PFSK-1 (cell line): ENCODE measurements at regions not wholly inside any gene's neighbourhood (a gene's known extent, or its start where the extent isn't known, plus 50 kb on each side); places are given as distances from the start of the nearest gene placed in this dataset.

Experiments
- FOXP2 ChIP-seq: optimal IDR thresholded peaks from 2 replicates; pipeline ENCODE3; 2011; ENCODE audit warnings: borderline replicate concordance, control low read depth, inconsistent platforms; ENCODE audit not compliant: insufficient read depth; ENCODE audit errors: extremely low read length, extremely low read depth
- POLR2AphosphoS5 ChIP-seq: IDR thresholded peaks from 2 replicates; pipeline ENCODE4 v1.6.1; 2012; ENCODE audit warnings: low read depth, mild to moderate bottlenecking, control low read depth, low read length, moderate library complexity
- REST ChIP-seq, 2 experiments: IDR thresholded peaks; 2 replicates each; pipeline versions ENCODE4 v1.6.1 to v1.8.0; 2011 to 2012; ENCODE audit warnings: low read depth in 2 of 2, low read length in 2 of 2, control low read depth in 1 of 2, inconsistent platforms in 1 of 2, mild to moderate bottlenecking in 1 of 2, moderate library complexity in 1 of 2; ENCODE audit not compliant: insufficient read depth in 1 of 2
- SIN3A ChIP-seq: IDR thresholded peaks from 2 replicates; pipeline ENCODE4 v1.6.1; 2012; ENCODE audit warnings: mild to moderate bottlenecking, low read length, moderate library complexity, borderline replicate concordance; ENCODE audit not compliant: insufficient read depth
- TAF1 ChIP-seq: IDR thresholded peaks from 2 replicates; pipeline ENCODE4 v1.6.1; 2012; ENCODE audit warnings: low read length, control low read depth, borderline replicate concordance; ENCODE audit not compliant: insufficient read depth

- TF ChIP-seq REST (IDR thresholded peaks at IDR 0.05; ENCODE audit: insufficient read depth in 1 of 2, low read depth in 2 of 2, low read length in 2 of 2): no peak
- no peak for TF ChIP-seq SIN3A
- TF ChIP-seq FOXP2: no peak
- TF ChIP-seq TAF1: no peak
These were observed 473.4 kb downstream of the BTBD3 start for GRCh38 chr20:12391099-12391498.

GRCh38 chr20:12394786-12395185 lies 477.1 kb downstream of the BTBD3 start:
- TF ChIP-seq FOXP2 (no peak), SIN3A (no peak), POLR2AphosphoS5 (no peak), REST (IDR thresholded peaks at IDR 0.05; ENCODE audit: insufficient read depth in 1 of 2, low read depth in 2 of 2, low read length in 2 of 2) (no peak), TAF1 (no peak)

- TF ChIP-seq TAF1 (no peak), FOXP2 (no peak)
These were observed 477.7 kb downstream of the BTBD3 start for GRCh38 chr20:12395353-12395752.

GRCh38 chr20:12395760-12396159 lies 478.1 kb downstream of the BTBD3 start:
- no peak for TF ChIP-seq SIN3A
- no peak for TF ChIP-seq REST (IDR thresholded peaks at IDR 0.05; ENCODE audit: insufficient read depth in 1 of 2, low read depth in 2 of 2, low read length in 2 of 2)
- no peak for TF ChIP-seq POLR2AphosphoS5
- no peak for TF ChIP-seq FOXP2
- no peak for TF ChIP-seq TAF1

GRCh38 chr20:12399110-12399836 lies 481.6 kb downstream of the BTBD3 start:
- TF ChIP-seq FOXP2: no peak
- TF ChIP-seq REST (IDR thresholded peaks at IDR 0.05; ENCODE audit: insufficient read depth in 1 of 2, low read depth in 2 of 2, low read length in 2 of 2): no peak
- no peak for TF ChIP-seq TAF1
- TF ChIP-seq SIN3A: no peak
- no peak for TF ChIP-seq POLR2AphosphoS5

GRCh38 chr20:12404941-12405340 lies 487.2 kb downstream of the BTBD3 start:
- no peak for TF ChIP-seq POLR2AphosphoS5
- TF ChIP-seq FOXP2: no peak
- TF ChIP-seq TAF1: no peak
- TF ChIP-seq SIN3A: no peak
- no peak for TF ChIP-seq REST (IDR thresholded peaks at IDR 0.05; ENCODE audit: insufficient read depth in 1 of 2, low read depth in 2 of 2, low read length in 2 of 2)
